ENCODE measurements at regions not wholly inside any gene's neighbourhood (a gene's known extent, or its start where the extent isn't known, plus 50 kb on each side); places are given as distances from the start of the nearest gene placed in this dataset.

DNA sequence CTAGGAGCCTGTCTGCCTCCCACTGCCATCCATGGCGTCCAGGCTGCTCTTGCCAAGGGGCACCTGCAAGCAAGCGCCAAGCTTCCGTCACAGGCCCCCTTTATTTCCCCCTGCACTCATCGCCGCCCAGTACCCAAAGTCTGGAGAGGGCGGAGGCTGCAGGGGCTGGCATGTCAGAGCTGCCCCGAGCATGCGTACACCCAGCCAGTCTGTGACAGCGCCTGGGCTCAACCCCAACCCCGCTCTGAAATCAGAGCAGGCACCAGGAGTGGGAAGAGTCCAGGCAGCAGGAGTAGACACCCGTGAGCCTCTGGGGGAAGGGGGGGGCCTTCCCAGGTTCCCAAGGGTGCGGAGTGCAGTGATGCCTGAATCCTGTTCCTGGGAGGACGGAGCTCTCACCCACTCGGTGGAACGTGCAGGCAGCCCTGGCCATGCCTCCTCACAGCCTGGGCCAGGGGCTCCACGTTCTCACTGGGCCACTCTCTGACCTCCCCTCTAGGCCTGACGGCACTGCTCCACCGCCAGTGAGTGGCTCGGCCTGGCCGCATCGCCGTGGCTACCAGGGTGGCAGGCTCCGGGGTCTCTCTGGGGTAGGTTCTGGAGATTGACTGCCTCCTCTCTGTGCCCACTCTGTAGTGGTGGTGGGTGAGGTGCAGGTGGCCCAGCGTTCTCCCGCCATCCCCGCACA, 469.0 kb downstream of the CDH9 start:
- H3K9me1 ChIP-seq (ENCODE audit: insufficient read depth, low read length): no peaks in the 10 kb centered on the region
- ATAC-seq (ENCODE audit: low read depth) (no peak), DNase-seq (no peak)
- no peak overlapping the region for H3K27ac ChIP-seq (ENCODE audit: insufficient read depth, low read length)
- H4K91ac ChIP-seq (ENCODE audit: insufficient read depth, low read depth, low read length): no peak overlapping the region
- TF ChIP-seq MAFK (IDR thresholded peaks at IDR 0.05; ENCODE audit: low read depth, low read length): no peak
- TF ChIP-seq SMC3 (IDR thresholded peaks at IDR 0.05; ENCODE audit: low read depth, low read length): no peak
- TF ChIP-seq, protein P1, sequence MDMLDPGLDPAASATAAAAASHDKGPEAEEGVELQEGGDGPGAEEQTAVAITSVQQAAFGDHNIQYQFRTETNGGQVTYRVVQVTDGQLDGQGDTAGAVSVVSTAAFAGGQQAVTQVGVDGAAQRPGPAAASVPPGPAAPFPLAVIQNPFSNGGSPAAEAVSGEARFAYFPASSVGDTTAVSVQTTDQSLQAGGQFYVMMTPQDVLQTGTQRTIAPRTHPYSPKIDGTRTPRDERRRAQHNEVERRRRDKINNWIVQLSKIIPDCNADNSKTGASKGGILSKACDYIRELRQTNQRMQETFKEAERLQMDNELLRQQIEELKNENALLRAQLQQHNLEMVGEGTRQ (IDR thresholded peaks at IDR 0.05; ENCODE audit: low read depth, low read length): no peak
- no peak for TF ChIP-seq RCOR1 (IDR thresholded peaks at IDR 0.05; ENCODE audit: insufficient replicate concordance, low read length)
- no peak for TF ChIP-seq NFE2L2 (IDR thresholded peaks at IDR 0.05; ENCODE audit: low read depth, low read length)
- TF ChIP-seq CEBPB (IDR thresholded peaks at IDR 0.05; ENCODE audit: low read depth, low read length): no peak
- TF ChIP-seq BHLHE40 (IDR thresholded peaks at IDR 0.05; ENCODE audit: low read depth, low read length): no peak
- no peak for TF ChIP-seq RAD21 (IDR thresholded peaks at IDR 0.05; ENCODE audit: low read length)
- TF ChIP-seq, protein P2, sequence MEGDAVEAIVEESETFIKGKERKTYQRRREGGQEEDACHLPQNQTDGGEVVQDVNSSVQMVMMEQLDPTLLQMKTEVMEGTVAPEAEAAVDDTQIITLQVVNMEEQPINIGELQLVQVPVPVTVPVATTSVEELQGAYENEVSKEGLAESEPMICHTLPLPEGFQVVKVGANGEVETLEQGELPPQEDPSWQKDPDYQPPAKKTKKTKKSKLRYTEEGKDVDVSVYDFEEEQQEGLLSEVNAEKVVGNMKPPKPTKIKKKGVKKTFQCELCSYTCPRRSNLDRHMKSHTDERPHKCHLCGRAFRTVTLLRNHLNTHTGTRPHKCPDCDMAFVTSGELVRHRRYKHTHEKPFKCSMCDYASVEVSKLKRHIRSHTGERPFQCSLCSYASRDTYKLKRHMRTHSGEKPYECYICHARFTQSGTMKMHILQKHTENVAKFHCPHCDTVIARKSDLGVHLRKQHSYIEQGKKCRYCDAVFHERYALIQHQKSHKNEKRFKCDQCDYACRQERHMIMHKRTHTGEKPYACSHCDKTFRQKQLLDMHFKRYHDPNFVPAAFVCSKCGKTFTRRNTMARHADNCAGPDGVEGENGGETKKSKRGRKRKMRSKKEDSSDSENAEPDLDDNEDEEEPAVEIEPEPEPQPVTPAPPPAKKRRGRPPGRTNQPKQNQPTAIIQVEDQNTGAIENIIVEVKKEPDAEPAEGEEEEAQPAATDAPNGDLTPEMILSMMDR (conservative IDR thresholded peaks at IDR 0.05; ENCODE audit: low read depth, low read length): no peak
- TF ChIP-seq, protein P3, sequence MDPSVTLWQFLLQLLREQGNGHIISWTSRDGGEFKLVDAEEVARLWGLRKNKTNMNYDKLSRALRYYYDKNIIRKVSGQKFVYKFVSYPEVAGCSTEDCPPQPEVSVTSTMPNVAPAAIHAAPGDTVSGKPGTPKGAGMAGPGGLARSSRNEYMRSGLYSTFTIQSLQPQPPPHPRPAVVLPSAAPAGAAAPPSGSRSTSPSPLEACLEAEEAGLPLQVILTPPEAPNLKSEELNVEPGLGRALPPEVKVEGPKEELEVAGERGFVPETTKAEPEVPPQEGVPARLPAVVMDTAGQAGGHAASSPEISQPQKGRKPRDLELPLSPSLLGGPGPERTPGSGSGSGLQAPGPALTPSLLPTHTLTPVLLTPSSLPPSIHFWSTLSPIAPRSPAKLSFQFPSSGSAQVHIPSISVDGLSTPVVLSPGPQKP (IDR thresholded peaks at IDR 0.05; ENCODE audit: borderline replicate concordance, low read depth, low read length): no peak
- no peak overlapping the region for H3K56ac ChIP-seq (ENCODE audit: extremely low read depth, insufficient read depth, low read length)
- H2BK120ac ChIP-seq (ENCODE audit: low read depth, low read length): no peak overlapping the region
- no peak overlapping the region for H2AK9ac ChIP-seq (replicated peaks; ENCODE audit: low read depth, low read length, poor library complexity)
- no peak overlapping the region for H3K18ac ChIP-seq (ENCODE audit: low read depth, low read length)
- H3K36me3 ChIP-seq (ENCODE audit: control insufficient read depth, insufficient read depth, low read length): no peaks in the 10 kb centered on the region
- no peak overlapping the region for H4K5ac ChIP-seq (ENCODE audit: low read depth, low read length)
- CTCF ChIA-PET: no interaction called here
- no peak overlapping the region for H2AK5ac ChIP-seq (ENCODE audit: low read depth, low read length)
- dilution Hi-C loops (cut with HindIII; ENCODE audit: low sequenced_read_pairs, unreplicated experiment) (no loop called here), in situ Hi-C loops (cut with MboI; ENCODE audit: low sequenced_read_pairs) (no loop called here), intact Hi-C loops (cut with micrococcal nuclease) (no loop called here)
- no peak overlapping the region for H2BK20ac ChIP-seq (ENCODE audit: low read depth, low read length)
- WGBS, 2 experiments (ENCODE audit: extremely low coverage in 2 of 2, insufficient read length in 1 of 2): 84% methylated on average over 6 of the region's 26 CpGs; no CpG with 5 or more reads in 1 of the 2 experiments
- H3K4ac ChIP-seq (ENCODE audit: low read depth, low read length): no peak overlapping the region
- H3K4me1 ChIP-seq (ENCODE audit: control insufficient read depth, insufficient read depth, low read length): no peaks in the 10 kb centered on the region
- no peak overlapping the region for H3K23ac ChIP-seq (ENCODE audit: low read depth, low read length)
- no peak overlapping the region for H3K4me3 ChIP-seq (ENCODE audit: insufficient read depth, low read depth, low read length)
- H2BK15ac ChIP-seq (ENCODE audit: low read depth, low read length): no peak overlapping the region
- no peak overlapping the region for H3K9ac ChIP-seq (ENCODE audit: low read depth, low read length)
- H2BK5ac ChIP-seq (ENCODE audit: low read depth, low read length, poor library complexity, severe bottlenecking): no peak overlapping the region
- H3K79me1 ChIP-seq (ENCODE audit: low read depth in 1 of 2, low read length in 2 of 2): no peaks in the 10 kb centered on the region
- no peaks in the 10 kb centered on the region for H3K27me3 ChIP-seq (ENCODE audit: control insufficient read depth, insufficient read depth, low read length)
- POLR2A ChIA-PET (ENCODE audit: unreplicated experiment): no interaction called here
- H3K9me3 ChIP-seq (ENCODE audit: control insufficient read depth, insufficient read depth, low read length): peaks cover 14% of the 10 kb centered on the region
- BruUV-seq (replicated peaks): no TSS peak
- no peak overlapping the region for H3K4me2 ChIP-seq (ENCODE audit: low read depth, low read length)
- no peak overlapping the region for H2AFZ ChIP-seq (replicated peaks; ENCODE audit: low read length, poor library complexity)
- H3K14ac ChIP-seq (replicated peaks; ENCODE audit: low read depth, low read length): no peak overlapping the region
- no peaks in the 10 kb centered on the region for H4K20me1 ChIP-seq (ENCODE audit: insufficient read depth, low read length)
- no peak overlapping the region for H4K8ac ChIP-seq (ENCODE audit: low read depth in 2 of 2, low read length in 2 of 2)

Data from IMR-90 (cell line).